ENCODE measurements at regions not wholly inside any gene's neighbourhood (a gene's known extent, or its start where the extent isn't known, plus 50 kb on each side); places are given as distances from the start of the nearest gene placed in this dataset.

DNA sequence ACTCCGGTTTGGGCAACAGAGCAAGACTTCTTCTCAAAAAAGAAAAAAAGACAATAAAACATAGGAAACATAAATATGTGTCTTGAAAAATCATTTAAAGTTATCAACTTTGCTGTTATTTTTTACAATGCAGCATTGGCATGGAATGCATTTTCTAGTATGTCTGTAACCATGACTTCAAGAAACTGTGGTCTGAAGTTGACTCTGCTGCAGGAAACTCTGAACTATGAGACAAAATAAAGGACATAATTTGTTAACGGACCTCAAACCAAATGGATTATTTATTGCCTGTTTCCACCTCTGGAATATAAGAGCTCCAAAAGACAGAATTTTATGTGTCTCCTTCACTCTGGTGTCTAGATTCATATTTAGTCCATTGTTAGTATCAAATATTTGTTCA is 79.1 kb downstream of the TRIB2 start:
- no peak for DNase-seq

DNA sequence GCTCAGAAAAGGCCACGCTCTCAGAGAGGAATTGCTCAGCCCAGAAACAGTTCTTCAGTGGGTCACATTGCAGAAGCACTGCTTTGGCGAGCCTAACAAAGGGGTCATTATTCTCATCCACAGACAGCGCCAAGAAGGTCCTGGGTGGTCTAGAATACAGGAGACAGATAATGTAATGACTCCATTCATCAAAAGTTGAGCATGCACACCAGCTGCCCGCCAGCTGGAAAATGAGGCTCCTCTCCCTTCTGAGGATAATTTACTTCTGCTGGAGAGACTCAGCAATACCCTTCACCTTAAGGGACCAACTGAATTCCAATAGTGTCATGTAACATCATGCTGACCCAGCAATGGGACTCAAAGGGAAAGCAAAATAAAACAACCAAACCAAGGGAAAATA is 79.9 kb downstream of the TRIB2 start:
- DNase-seq, result no peak

DNA sequence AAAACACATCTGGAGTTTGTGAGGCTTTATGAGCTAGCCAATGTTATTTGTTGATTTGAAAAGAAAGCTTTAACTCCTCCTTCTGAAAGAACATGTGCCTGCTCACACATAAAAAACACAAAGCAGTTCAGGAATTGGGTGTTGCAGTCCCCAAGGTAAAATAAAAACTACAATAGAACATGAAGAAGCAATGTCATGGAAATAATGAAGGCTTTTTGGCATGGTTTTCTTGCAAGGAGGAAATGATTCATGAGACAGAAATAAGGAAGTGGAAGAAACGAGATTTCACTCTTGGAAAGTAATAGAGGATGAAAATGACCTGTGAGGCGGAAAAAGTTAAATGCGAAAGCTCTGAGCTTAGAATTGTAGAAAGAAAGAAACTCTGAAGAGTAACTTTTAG is 81.1 kb downstream of the TRIB2 start:
- peak; percentile 72 for DNase-seq

DNA sequence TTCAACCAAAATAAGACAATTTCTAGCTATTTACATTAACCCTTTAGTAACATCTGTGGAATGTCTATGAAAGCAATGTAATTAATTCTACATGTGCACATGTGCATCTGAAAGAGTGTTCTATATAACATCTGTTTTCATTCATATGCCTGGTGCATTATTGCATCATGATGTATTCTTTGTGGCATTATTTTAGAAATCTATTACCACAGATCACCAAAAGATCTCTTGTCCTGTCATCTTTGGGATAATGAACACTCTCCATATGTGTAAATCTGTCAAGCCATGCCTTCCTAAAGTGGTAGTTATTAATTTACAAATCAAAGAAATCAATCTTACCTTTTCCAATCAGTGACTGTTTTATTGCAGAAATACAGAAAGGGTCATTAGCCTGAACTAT is 86.9 kb downstream of the TRIB2 start:
- DNase-seq, result no peak

DNA sequence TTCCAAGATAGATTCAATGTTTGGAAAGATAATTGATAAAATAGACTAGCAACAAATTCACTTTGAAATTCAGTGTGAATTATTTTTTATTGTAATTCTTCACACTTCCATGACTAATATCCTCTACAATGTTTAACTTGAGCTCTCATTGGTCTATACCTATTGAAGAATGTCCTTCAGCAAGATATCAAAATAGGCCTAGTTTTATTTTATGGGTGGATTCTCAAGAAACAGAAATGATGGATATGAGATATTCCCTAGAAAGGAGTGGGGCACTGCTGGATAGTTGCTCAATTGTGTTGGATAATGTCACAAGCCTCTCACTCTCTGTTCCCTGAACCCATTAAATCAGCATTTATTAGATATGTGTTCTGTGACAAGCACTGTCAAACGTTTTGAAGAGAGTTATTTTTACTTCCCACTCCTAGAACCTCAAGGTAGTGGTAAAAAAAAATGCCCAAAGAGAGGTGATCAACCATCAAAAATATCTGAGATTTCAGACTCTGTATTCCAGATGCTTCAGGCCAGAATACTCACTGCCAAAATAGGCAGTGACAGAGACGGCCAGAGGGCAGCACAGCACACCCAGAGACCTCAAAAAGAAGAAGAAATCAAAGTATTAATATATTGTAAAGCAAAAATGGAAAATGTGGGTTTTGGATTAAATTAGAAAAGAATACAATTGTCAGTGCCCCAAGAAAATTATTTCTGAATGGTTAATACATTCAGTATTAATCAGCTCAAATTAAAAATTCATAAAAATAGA is 87.5 kb downstream of the TRIB2 start:
- no peak for DNase-seq

DNA sequence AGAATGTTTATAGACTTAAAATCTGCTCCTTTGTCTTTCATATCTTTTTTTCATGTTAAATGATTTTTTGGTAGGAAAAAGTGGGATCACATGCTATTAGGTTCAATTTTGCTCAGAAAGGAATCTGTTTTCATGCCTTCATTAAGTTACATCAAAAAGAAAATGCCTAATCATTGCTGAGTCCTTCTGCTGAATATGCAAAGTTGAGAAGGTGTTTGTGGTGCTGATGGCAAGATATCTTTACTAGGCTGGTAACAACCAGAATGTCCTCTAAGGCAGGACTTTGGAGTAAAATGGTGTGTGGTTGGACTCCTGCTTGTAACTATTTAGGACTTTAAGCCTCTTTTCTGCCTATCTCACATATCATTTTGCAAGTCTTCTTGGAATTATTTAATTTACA is 88.3 kb downstream of the TRIB2 start:
- DNase-seq, result no peak

DNA sequence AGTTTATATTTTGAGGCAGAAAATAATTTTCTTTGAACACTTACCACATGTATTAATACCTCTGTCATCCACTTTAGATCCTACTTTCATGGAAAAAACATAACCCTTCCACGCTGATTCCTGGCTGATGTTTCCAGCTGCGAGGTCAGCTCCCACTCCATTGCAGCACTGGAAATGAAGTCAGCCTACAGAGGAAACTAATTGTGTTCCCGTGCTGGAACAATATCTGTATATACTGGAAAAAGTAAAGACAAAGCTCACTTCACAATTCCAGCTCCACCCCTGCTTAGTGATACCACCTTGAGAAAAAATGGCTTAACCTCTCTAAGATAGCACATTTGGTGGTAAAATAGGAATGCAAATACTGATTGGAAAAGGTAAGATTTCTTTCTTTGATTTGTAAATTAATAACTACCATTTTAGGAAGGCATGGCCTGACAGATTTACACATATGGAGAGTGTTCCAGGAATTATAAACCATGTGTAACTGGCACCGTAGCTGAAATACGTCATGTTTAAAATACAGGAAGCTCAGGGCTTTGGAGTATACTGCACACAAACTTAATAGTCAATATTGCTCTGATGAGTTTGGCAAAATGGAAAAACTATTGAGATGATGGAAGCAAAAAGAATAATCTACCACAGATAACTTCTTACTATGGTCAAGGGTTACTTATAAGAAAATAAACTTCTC is 90.0 kb downstream of the TRIB2 start:
- DNase-seq, result no peak

DNA sequence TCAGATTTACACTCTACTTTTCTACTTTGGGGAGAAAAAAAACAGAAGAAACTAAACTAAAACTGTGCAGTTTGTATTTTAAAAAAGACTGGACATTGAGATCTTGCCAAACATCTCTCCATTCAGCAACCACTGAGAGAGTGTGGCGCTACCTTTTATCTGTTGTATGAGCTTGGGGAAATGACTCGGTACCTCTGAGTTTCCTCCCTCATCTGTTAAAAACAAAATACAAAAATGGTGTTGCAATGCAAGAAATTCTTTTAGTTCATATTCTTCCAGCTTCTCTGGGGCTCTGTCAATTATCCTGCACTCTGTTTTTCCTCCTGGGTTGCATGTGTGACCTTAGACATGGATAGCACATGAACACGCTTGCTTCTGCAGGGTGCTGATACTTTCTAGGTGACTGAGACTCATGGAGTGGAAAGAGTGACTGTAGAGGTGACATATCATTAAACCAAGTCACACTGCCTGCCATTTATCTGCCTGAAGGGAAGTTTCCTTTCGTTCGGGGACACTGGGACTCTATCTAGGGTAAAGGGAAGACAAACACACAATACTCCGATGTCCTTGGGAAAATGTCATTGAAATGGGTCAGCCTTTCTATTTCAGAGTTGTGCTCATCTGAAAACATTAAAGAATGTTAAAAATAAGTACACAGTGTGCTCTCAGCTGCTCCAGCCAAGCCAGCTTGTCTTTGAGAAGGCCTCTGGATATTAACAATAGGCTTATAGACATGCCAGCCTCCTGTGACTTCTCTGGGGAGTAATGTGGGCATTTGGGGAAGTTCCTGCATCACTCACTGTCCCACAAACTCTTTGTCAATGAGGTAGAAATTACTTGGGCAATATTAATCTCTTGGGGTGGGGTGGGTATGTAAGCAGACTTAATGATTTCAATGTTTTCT is 91.4 kb downstream of the TRIB2 start:
- DNase-seq, result peak; percentile 35

DNA sequence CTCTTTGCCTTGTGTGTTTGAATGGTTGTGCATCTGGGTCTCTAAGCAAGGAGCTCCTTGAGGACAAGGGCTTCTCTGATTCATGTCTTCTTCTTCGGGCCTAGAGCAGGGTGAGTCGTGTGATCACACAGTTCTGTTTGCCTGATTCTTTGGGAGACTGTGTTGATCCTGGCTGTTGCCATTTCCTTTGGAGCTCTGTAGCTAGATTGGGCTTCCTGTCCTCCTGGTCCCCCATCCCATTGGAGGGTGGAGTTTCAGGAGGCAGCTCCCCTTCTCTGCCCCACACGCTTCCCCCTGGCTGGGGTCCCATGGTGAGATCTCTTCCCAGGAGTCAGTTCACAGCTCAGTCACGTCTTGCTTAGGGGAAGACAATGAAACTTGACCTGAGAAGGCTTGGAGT is 92.8 kb downstream of the TRIB2 start:
- DNase-seq, result no peak

DNA sequence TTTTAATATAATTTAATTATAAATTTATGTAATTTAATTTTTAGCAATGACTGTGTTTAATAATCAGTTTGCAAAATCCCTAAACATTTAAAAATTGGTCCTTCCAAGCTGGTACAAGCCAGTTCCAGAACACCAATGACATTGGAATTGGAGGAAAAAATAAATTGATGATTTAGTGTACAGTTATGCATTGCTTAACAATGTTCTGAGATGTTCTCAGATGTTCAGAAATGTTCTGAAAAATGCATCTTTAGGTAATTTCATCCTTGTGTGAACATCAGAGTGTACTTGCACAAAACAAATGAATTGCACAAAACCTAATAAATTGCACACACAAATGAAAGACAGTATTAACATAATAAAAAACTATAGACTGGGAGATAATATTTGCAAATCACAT is 95.2 kb downstream of the TRIB2 start:
- no peak for DNase-seq

DNA sequence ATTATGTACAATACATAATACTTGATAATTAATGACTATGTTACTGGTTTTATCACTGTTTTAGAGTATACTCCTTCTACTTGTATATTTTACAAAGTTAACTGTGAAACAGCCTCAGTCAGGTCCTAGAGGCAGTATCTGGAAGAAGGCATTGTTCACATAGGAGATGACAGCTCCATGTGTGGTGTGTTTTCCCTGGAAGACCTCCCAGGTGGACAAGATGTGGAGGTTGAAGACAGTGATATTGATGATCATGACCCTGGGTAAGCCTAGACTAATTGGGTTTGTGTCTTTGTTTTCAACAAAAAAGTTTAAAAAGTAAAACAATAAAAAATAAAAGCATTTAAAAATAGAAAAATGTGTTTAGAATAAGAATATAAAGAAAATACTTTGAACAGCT is 96.4 kb downstream of the TRIB2 start:
- DNase-seq, result no peak

DNA sequence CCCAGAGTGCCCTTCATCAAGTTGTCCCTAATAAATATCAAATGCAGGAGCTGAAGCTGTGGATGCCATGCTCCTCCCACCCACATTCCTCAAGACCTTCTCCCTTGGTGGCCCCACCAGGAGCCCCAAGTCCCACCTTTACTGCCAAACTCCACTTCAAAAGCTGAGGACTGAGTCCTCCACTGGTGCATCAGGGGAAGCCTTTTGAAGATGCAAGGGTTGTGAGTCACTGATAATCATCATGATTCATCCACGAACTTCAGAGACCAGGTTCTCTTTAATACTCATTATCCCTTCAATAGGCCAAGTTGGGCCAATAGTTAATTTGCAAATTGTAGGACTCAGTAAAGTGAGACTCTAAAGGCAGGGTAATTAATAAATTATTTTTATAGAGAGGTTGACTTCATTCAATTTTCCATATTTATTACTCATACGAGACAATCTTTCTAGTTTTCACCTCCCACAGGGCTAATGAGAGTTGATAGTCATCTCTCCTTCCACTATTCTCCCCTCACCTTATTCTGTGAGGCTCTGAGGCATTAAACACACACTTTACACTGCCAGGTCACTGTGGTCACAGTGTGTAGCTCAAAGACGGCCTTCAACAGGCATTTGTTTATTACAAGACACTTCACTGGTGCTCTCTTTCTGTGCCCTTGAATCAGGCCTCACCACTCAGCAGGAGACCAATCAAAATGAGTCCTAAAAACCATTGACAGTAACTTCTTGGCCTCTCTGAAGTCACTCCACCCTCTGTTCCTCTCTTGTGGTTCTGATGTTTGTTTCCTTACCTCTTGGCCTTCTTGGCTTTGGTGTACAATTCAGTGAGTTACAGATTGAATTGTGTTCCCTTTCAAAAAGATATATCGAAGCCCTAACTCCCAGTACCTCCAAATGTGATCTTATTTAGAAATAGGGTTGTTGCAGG is 99.9 kb downstream of the TRIB2 start:
- DNase-seq, result no peak

DNA sequence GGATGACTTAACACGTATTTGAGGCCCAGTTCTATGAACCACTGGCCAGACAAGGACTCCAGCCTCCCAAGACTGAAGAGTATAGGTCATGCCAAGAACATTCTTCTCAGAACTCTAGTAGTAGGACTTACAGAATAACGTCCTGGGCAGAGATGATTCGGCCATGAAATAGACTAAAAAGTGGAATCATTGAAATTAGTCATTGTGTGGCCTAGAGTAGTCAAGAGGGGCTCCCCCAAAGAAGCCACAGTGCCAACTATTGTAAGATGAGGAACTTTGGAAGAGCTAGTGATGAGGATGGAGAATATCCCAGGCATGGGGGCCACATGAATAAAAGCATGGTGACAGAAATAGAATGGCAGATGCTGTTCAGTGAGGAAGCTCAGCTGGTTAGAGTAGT is 101.1 kb downstream of the TRIB2 start:
- DNase-seq, result peak; percentile 27

DNA sequence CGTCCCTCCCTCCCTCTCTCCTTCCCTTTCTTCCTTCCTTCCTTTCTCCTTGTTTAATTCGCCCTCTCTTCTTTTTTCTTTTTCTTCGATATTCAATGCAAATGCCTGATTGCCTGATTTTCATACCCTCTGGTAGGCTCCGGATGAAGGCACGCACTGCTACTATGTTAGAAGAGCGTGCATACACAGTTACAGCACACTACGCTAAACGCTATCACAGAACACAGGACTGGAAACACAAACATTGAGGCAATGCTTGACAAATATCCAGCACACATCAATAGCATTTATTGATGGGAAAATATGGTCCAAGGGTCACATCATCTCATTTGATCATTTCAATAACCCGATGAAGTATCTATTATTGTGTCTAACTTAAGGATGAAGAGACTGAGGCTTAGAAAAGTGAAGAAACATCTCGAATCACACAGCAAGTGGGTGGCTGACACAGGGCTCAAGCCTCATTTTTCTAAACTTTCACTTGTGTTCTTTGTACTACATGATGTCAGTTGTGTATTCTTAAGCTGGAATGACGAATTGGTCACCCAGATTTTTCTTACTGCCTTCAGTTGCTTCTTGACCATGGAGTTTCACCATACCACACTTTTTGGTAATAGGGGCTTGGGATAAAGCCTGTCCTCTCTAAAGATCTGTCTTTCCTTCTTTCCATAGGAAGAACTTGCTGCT is 101.8 kb downstream of the TRIB2 start:
- DNase-seq, result peak; percentile 70

DNA sequence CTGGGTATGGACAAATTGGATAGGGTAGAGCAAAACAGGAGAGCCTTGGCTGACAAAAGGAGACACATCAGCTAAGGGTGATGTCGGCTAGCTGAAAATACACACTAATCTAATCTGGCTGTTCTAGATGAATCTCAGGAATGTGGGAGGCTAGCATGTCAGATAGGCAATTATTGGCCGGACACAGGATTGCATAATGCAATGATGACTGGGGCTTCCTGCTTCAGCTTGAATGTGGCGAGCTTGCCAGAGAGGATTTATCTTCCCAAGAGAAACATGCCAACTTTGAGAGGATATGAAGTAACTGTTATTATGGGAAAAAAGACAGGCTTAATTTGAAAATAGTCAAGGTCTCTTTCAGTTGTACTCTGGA is 102.4 kb downstream of the TRIB2 start:
- peak; percentile 82 for DNase-seq

DNA sequence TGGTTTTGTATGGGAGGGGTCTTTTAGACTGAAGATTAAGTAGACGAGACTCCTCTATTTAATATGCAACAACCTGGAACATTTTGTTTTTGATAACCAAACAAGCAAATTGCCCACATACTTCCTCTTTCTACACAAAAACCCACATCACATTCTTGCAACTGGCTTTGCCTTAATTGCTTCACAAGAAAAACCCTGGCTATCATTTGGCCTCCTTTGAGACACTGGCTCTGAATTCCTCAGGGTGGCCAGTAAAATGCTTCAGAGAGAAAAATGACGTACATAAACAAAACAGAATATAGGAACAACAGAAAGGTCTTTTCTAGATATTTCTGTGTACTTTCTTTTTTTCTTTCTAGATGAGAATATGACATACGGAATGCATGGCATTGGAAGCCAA is 103.0 kb downstream of the TRIB2 start:
- DNase-seq, result peak; percentile 82

DNA sequence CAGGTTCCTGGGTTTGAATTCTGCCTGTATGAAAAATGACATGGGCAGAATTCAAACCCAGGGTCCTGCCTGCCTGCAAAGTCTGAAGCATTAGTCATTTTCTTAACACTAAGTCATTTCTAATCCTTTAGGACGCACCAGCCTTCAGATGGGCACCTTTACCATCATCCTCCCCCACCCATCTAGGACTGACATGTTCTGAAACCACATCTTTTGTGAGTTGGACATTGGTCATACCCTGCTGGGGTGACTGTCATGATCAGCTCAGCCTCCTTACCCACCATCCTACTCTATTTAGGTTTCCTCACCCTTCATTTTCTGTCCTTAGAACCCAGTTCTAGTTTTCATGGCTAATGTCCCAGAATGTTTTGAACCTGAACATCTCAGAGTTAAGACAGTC is 104.9 kb downstream of the TRIB2 start:
- no peak for DNase-seq

DNA sequence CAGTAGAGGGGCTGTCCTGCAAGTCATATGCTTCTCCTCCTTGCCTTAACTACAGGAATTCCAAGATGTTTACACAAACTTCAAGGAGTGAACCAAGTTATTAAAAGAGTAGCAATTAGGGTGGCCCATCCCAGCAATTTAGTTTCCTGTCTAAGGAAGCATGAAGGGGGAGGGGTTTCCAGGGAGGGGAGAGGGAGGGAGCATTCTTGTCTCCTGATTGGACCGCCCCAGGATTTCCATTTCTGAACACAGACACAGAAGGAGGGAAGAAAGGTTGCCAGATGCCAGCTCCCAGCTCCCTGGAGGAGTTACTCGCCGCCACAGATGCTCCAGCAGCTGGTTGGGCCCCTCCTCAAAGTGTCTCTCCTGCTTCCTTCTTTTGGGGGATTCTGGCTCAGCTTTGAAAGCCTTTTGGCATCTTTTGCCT is 107.6 kb downstream of the TRIB2 start:
- no peak for DNase-seq

DNA sequence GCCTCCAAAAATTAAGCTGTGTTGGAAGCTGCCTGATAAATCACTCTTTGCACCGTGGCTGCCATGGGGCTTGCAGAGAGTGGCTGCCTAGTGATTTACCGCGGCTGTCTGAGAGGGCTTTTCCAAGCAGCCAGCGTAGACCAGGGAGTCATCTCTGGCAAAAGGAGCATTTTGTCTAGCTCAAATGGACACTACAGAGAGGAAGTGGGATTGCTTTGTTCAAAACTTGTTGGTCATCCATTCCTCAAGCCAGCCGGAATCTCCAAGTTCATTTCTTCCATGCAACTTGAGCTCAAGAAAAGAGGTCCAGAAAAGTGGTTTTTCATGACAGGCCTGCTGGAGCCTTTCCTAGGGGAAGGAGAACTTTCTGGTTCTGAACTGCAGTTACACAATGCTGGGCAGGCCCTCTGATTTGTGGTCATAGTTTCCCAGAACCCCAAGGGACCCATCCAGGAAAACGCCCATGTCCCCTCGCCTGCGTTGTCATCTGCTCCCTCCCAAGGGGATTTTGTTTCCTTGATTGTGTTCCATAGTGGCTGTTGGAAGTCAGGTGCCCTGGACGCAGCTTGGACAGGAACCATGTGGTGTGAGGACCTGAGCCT is 108.1 kb downstream of the TRIB2 start:
- peak; percentile 9 for DNase-seq

DNA sequence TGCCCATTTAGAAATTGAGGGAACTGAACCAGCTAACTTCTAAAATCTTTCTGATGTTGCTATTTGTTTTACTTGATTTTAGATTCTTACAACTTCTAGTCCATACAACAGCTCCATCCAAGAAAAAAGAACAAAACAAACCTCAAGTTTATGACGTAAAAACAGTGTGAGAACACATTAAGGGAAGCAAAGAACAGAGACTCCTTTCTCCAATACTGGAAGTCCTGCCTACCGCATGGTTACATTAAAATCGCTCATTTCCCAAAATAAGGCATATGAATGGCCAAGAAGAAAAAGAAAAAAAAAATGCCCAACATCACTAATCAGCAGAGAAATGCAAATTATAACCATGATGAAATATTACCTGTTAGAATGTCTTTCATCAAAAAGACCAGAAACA is 110.0 kb downstream of the TRIB2 start:
- no peak for DNase-seq

DNA sequence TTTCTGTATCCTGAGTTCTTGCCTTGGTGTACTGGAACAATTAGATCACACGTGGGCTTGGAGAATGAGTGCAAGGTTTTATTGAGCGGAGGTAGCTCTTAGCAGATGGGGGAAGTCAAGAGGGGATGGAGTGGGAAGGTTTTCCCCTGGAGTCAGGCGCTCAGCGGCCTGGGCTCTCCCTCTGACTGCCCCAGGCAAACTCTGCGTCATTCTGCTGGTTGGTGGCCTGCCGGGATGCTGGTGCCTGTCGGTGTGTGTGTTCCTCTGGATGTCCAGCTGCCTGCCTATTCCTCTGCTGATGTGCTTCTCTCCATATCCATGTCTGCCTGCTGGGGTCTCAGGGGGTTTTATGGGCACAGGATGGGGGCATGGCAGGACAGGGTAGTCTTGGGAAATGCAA is 111.0 kb downstream of the TRIB2 start:
- DNase-seq, result no peak

DNA sequence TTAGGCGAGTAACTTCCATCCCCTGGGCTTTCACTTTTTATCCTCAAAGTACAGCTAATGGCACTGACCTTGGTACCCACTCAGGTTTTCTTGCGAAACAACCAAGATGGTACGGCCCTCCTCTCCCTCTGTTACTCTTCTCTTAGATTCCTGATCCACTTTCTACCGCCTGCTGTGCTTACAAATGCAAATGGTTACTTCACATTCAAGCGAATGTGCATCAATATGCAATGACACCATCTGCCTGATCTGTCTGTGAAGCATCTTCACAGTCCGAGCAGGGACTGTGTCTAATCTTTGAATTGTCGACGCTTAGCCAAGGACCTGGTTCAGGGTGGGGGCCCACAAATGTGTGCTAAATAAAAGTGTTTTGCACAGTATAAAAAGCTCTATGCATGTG is 112.2 kb downstream of the TRIB2 start:
- DNase-seq, result no peak

All from suppressor macrophage treated with lipopolysaccharide for 4 hours (primary cell).